CD8-positive, alpha-beta memory T cell (primary cell): ENCODE measurements at regions not wholly inside any gene's neighbourhood (a gene's known extent, or its start where the extent isn't known, plus 50 kb on each side); places are given as distances from the start of the nearest gene placed in this dataset.
"Not testable (repeated sequence)": the region's sequence is repeated elsewhere in the genome, so short reads cannot be mapped to it uniquely, and the experiment has no call there.

Source experiments
- CTCF ChIA-PET: fragments of 350-600 bp; sonication (Branson Sonifier 250); formaldehyde crosslinking; loops from one replicate; lab custom pipeline; 2021; ENCODE audit warnings: antibody characterized with exemption; lab: Charles Lee
- POLR2A ChIA-PET: fragments of 350-600 bp; sonication (Branson Sonifier 250); formaldehyde crosslinking; loops from one replicate; lab custom pipeline; 2021; ENCODE audit warnings: antibody characterized with exemption; lab: Charles Lee
- DNase-seq, 5 donors: peaks; one replicate each; pipeline versions ENCODE4 v3.0.0 to v3.0.0-alpha.2; 2020 to 2022; ENCODE audit warnings: mixed read lengths in 1 of 5
- H3K27ac ChIP-seq: one replicate; pipeline ENCODE4 v1.7.0; 2013; ENCODE audit warnings: low read depth, mild to moderate bottlenecking, low read length, moderate library complexity
- H3K27me3 ChIP-seq: 2 replicates; pipeline ENCODE4 v1.7.0; 2013; ENCODE audit warnings: low read length, mild to moderate bottlenecking; ENCODE audit not compliant: insufficient read depth, poor library complexity, severe bottlenecking
- H3K36me3 ChIP-seq: 2 replicates; pipeline ENCODE4 v1.7.0; 2013; ENCODE audit warnings: mild to moderate bottlenecking, low read length, moderate library complexity; ENCODE audit not compliant: insufficient read depth
- H3K4me1 ChIP-seq: 2 replicates; pipeline ENCODE4 v1.7.0; 2013; ENCODE audit warnings: mild to moderate bottlenecking, low read length, moderate library complexity; ENCODE audit not compliant: insufficient read depth
- H3K4me3 ChIP-seq: 2 replicates; pipeline ENCODE4 v1.7.0; 2013; ENCODE audit warnings: mild to moderate bottlenecking, low read length
- H3K9me3 ChIP-seq: 2 replicates; pipeline ENCODE4 v1.7.0; 2013; ENCODE audit warnings: mild to moderate bottlenecking, low read length
- H3K27ac Mint-ChIP-seq, 8 donors: one replicate each; pipeline ENCODE4 v1.8.0; 2020 to 2021; ENCODE audit warnings: mixed read lengths in 8 of 8, mild to moderate bottlenecking in 6 of 8, inconsistent platforms in 3 of 8, moderate library complexity in 3 of 8
- H3K27me3 Mint-ChIP-seq, 2 donors: one replicate each; pipeline ENCODE4 v1.8.0; 2020 to 2021; ENCODE audit warnings: mixed read lengths in 2 of 2, mild to moderate bottlenecking in 1 of 2, moderate library complexity in 1 of 2
- H3K36me3 Mint-ChIP-seq, 3 donors: one replicate each; pipeline ENCODE4 v1.8.0; 2020 to 2021; ENCODE audit warnings: mixed read lengths in 3 of 3, inconsistent platforms in 1 of 3, mild to moderate bottlenecking in 1 of 3
- H3K4me1 Mint-ChIP-seq, 3 donors: one replicate each; pipeline ENCODE4 v1.8.0; 2020 to 2021; ENCODE audit warnings: mixed read lengths in 3 of 3, inconsistent platforms in 1 of 3, mild to moderate bottlenecking in 1 of 3
- H3K4me3 Mint-ChIP-seq, 7 donors: one replicate each; pipeline ENCODE4 v1.8.0; 2020 to 2021; ENCODE audit warnings: mixed read lengths in 7 of 7, mild to moderate bottlenecking in 6 of 7, moderate library complexity in 4 of 7, inconsistent platforms in 2 of 7
- H3K9me3 Mint-ChIP-seq, 5 donors: one replicate each; pipeline ENCODE4 v1.8.0; 2020 to 2022; ENCODE audit warnings: mixed read lengths in 5 of 5, mild to moderate bottlenecking in 3 of 5, moderate library complexity in 2 of 5, inconsistent platforms in 1 of 5

DNA sequence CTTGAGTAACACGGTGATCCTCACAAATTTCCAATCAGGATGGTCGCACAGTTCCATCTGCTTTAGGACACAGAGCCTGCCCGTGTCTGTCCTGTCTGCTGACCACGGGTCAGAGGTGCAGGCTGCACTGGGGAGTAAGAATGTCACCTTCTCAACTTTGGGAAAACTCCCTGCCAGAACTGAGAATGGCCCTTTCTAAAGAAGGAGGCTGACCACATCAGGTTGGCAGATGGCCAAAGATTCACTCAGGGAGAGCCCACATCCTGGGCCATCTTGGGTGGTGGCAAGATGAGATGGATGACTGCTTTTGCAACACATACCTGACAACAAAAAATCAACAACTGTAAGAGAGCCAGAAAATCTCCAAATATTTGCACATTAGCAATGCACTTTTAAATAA, 101.9 kb downstream of the IGLL1 start:
- Histone ChIP-seq H3K9me3 (no peaks in the 10 kb centered on the region), H3K4me3 (no peak overlapping the region), H3K36me3 (no peaks in the 10 kb centered on the region), H3K4me1 (no peaks in the 10 kb centered on the region), H3K27me3 (no peaks in the 10 kb centered on the region), H3K27ac (no peak overlapping the region)
- no peak for DNase-seq
- POLR2A ChIA-PET = no interaction called here
- Mint-ChIP-seq H3K4me1 (peaks cover 5 to 6% (median 5%) of the 10 kb centered on the region in 3 donors), H3K27me3 (peaks cover 11 to 21% of the 10 kb centered on the region in 2 donors), H3K27ac (no peak overlapping the region), H3K4me3 (no peak overlapping the region), H3K36me3 (no peaks in the 10 kb centered on the region), H3K9me3 (no peaks in the 10 kb centered on the region)
- CTCF ChIA-PET = no interaction called here

DNA sequence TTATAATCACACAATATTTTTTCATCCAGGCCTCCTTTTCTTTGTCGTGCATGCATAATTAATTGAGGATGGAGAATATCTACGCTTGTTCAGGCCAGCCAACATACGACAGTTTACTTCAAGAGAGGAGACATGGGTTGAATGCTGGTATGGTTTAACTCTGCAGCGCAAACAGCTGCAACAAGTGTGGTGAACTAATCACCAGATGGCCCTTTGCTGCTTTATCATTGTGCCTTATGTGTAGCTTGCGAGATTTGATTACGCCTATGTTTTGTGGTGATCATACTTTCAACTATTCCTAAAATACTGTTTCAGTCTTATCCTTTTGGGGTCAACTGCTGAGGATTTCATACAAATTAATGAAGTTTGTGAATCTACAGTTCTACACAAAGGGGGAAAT, 105.6 kb downstream of the IGLL1 start:
- H3K36me3 ChIP-seq, DNase-seq, H3K27ac Mint-ChIP-seq, H3K27ac ChIP-seq, POLR2A ChIA-PET, H3K27me3 ChIP-seq, H3K4me1 ChIP-seq, H3K4me3 Mint-ChIP-seq, H3K9me3 Mint-ChIP-seq, H3K36me3 Mint-ChIP-seq, H3K27me3 Mint-ChIP-seq, H3K4me1 Mint-ChIP-seq, CTCF ChIA-PET, H3K9me3 ChIP-seq, H3K4me3 ChIP-seq: not testable (repeated sequence)

DNA sequence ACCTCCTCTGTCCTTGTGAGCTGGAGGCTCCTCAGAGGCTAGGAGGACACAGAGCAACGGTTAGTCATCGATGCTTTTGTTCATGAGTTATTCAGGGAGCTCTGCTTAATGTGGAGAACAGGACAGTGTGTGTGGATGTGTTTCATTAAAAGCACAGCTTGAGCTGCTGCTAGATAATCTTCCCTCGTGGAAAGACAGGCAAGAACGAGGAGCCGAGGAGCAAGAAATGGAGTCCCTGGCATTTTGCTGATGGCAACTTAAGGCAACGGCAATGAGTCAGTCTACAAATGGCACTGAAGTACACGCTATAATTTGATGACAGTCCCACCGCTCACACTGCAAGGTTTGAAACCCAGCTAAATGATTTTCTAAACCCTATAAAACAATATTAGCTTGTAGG, 106.2 kb downstream of the IGLL1 start:
- CTCF ChIA-PET = no interaction called here
- Mint-ChIP-seq H3K4me1 (peaks cover 5 to 6% (median 5%) of the 10 kb centered on the region in 3 donors), H3K27me3 (peaks cover 5 to 6% of the 10 kb centered on the region in 2 donors), H3K27ac (peak overlapping the region in 1 of 8 donors; percentile 40), H3K9me3 (no peaks in the 10 kb centered on the region), H3K36me3 (no peaks in the 10 kb centered on the region), H3K4me3 (no peak overlapping the region)
- Histone ChIP-seq H3K4me1 (no peaks in the 10 kb centered on the region), H3K27ac (no peak overlapping the region), H3K27me3 (no peaks in the 10 kb centered on the region), H3K36me3 (no peaks in the 10 kb centered on the region), H3K9me3 (no peaks in the 10 kb centered on the region), H3K4me3 (no peak overlapping the region)
- POLR2A ChIA-PET = no interaction called here
- no peak for DNase-seq

DNA sequence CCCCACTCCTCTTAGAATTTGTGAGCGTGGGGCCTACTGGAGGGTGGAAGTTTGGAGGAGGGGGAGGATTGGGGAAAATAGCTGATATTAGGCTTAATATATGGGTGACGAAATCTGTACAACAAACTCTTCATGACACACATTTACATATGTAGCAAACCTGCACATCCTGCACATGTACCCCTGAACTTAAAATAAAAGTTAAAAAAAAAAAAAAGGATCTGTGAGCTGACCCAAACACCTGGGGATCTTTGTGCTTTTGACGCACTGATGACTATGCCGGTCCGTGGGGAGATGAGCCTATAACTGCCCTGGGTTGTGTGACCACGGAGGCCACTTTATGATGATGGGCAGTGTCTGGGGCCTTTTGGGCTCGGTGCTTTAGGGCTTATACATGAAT, 107.7 kb downstream of the IGLL1 start:
- POLR2A ChIA-PET, H3K27me3 ChIP-seq, H3K27ac Mint-ChIP-seq: not testable (repeated sequence)

DNA sequence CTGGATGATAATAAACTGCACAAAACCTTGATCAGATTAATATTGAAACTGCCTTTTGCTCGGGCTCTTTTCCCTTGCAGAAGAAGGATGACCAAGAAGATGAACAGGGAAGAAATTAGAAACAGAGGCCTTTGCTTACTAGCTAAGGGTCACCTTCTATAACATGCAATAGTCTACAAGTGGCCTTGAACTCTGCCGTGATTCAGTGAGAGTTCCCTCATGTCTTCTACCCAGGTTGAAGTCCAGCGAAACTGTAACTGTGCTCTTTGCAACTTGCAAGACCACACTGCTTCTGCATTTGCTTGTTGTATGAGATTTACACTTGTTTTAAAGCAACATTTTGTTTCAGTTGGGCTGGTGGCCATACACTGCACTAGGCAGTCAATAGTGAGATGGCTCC, 108.4 kb downstream of the IGLL1 start:
- H3K4me1 Mint-ChIP-seq = no peaks in the 10 kb centered on the region
- H3K27ac Mint-ChIP-seq = no peak overlapping the region
- Histone ChIP-seq H3K4me3 (no peak overlapping the region), H3K9me3 (no peaks in the 10 kb centered on the region), H3K27ac (no peak overlapping the region), H3K27me3 (no peaks in the 10 kb centered on the region), H3K4me1 (no peaks in the 10 kb centered on the region), H3K36me3 (no peaks in the 10 kb centered on the region)
- DNase-seq = no peak
- ChIA-PET POLR2A (no interaction called here), CTCF (no interaction called here)
- peaks cover 5 to 8% of the 10 kb centered on the region in 2 donors for H3K27me3 Mint-ChIP-seq
- H3K9me3 Mint-ChIP-seq = no peaks in the 10 kb centered on the region
- H3K36me3 Mint-ChIP-seq = peaks cover 0 to under 1% (median 0%) of the 10 kb centered on the region in 3 donors
- no peak overlapping the region for H3K4me3 Mint-ChIP-seq

More for the DNA sequence above, 107.7 kb downstream of the IGLL1 start:
- H3K27ac ChIP-seq, H3K4me3 Mint-ChIP-seq, H3K9me3 ChIP-seq, H3K36me3 ChIP-seq, H3K9me3 Mint-ChIP-seq, H3K36me3 Mint-ChIP-seq, H3K27me3 Mint-ChIP-seq, CTCF ChIA-PET, DNase-seq, H3K4me1 Mint-ChIP-seq, H3K4me1 ChIP-seq, H3K4me3 ChIP-seq: not testable (repeated sequence)

DNA sequence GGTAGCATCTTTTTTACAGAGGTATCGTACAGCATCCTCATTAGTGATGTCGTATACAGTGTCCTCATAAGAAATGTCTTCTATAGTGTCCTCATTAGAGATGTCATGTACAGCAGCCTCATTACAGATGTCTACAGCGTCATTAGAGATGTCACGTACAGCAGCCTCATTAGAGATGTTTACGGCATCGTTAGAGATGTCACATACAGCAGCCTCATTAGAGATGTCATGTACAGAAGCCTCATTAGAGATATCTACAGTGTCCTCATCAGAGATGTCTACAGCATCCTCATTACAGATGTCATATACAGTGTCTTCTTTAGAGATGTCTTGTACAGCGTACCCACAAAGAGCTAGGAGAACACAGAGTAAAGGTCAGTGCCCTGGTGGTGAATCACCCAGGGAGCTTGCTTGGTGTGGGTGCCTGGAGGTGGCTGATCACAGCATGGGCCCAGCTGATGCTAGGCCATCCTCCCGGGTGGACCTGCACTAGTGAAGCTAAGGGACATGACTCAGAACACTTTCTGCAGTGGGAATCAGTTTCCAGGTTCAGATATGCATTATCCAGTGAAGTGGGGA, 109.2 kb downstream of the IGLL1 start:
- Histone ChIP-seq H3K9me3 (no peaks in the 10 kb centered on the region), H3K27ac (no peak overlapping the region), H3K4me1 (no peaks in the 10 kb centered on the region), H3K4me3 (no peak overlapping the region), H3K36me3 (no peaks in the 10 kb centered on the region), H3K27me3 (no peaks in the 10 kb centered on the region)
- ChIA-PET POLR2A (no interaction called here), CTCF (no interaction called here)
- no peaks in the 10 kb centered on the region for H3K4me1 Mint-ChIP-seq
- peaks cover 5 to 11% of the 10 kb centered on the region in 2 donors for H3K27me3 Mint-ChIP-seq
- no peaks in the 10 kb centered on the region for H3K9me3 Mint-ChIP-seq
- no peak for DNase-seq
- peaks cover 0 to 2% (median 0%) of the 10 kb centered on the region in 3 donors for H3K36me3 Mint-ChIP-seq
- H3K4me3 Mint-ChIP-seq = no peak overlapping the region
- no peak overlapping the region for H3K27ac Mint-ChIP-seq

DNA sequence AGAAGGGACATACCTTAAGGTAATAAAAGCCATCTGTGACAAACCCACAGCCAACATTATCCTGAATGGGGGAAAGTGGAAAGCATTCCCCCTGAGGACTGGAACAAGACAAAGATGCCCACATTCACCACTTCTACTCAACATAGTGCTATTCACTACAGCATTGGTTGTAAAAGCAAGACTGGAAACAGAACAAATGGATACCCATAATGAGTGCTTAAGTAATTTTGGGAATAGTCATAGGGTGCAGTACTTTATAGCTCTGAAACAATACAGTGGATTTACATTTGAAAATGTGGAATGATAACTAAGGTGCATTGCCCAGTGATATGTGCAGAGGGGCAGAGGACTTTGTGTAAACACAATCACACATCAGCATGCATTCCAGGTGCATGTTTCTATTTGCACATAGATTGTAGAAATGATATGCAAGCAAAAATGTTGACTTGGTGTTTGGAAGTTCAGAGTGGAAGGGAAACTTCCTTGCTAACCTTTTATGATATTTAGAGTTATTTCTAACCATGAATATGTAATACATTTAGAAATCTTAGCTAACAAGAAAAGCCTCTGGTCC, 112.3 kb downstream of the IGLL1 start:
- H3K4me3 Mint-ChIP-seq = no peak overlapping the region
- H3K27ac ChIP-seq = no peak overlapping the region
- peaks cover 5 to 25% of the 10 kb centered on the region in 2 donors for H3K27me3 Mint-ChIP-seq
- H3K36me3 ChIP-seq = no peaks in the 10 kb centered on the region
- H3K27ac Mint-ChIP-seq = no peak overlapping the region
- H3K4me1 ChIP-seq = no peaks in the 10 kb centered on the region
- DNase-seq = no peak
- ChIA-PET CTCF (no interaction called here), POLR2A (no interaction called here)
- H3K9me3 Mint-ChIP-seq = no peaks in the 10 kb centered on the region
- H3K4me3 ChIP-seq = no peak overlapping the region
- H3K36me3 Mint-ChIP-seq = peaks cover 0 to 2% (median 0%) of the 10 kb centered on the region in 3 donors
- no peaks in the 10 kb centered on the region for H3K9me3 ChIP-seq
- no peaks in the 10 kb centered on the region for H3K4me1 Mint-ChIP-seq
- H3K27me3 ChIP-seq = no peaks in the 10 kb centered on the region

DNA sequence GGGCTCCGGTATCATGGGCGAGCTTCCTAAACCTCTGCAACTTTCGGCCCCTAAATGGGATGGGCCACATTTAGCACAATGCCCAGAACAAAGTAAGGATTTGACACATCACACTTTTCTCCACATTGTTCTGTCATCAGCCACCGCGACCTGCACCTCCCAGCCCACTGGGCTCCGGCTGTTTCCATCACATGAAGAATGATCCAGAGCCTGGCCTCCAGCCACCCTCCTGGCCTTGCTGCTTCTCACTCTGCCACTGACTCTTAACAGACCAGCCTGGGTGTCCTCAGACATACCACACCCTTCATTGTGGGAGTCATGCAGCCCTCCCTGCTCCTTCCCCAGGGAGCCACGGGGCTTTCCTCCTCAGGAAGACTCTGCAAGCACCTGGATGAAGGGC, 113.7 kb downstream of the IGLL1 start:
- CTCF ChIA-PET = no interaction called here
- no peak overlapping the region for H3K4me3 Mint-ChIP-seq

More for the DNA sequence above, 113.7 kb downstream of the IGLL1 start:
- Histone ChIP-seq H3K27me3 (no peaks in the 10 kb centered on the region), H3K27ac (no peak overlapping the region), H3K4me1 (no peaks in the 10 kb centered on the region), H3K4me3 (no peak overlapping the region), H3K36me3 (no peaks in the 10 kb centered on the region), H3K9me3 (no peaks in the 10 kb centered on the region)
- no peak for DNase-seq
- no peaks in the 10 kb centered on the region for H3K9me3 Mint-ChIP-seq
- POLR2A ChIA-PET = no interaction called here
- no peaks in the 10 kb centered on the region for H3K4me1 Mint-ChIP-seq
- H3K27me3 Mint-ChIP-seq = peaks cover 8 to 36% of the 10 kb centered on the region in 2 donors
- no peak overlapping the region for H3K27ac Mint-ChIP-seq
- H3K36me3 Mint-ChIP-seq = peaks cover 0 to 2% (median 0%) of the 10 kb centered on the region in 3 donors
